ENCODE measurements at regions not wholly inside any gene's neighbourhood (a gene's known extent, or its start where the extent isn't known, plus 50 kb on each side); places are given as distances from the start of the nearest gene placed in this dataset.

DNA sequence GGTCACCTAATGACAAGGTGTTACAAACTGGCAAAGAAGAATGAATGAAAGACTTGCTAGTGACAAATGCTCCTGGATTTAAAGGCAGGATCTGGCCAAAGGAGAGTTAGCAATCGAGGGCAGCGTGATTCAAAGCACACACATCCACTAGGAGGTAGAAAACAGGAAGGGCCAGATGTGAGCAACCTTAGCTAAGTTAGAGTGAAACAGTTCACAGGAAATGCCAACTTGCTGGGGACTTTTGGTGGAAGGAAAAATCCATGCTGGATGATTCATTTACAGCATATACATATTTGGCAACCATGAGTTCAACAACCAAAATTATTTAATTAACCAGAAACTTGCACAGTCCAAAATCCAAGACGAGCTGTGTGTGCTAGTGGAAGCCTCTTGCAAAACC is 276.9 kb downstream of the PTTG2 start:
- no peak for TF ChIP-seq POLR2A (IDR thresholded peaks at IDR 0.05)
- TF ChIP-seq, protein P1, sequence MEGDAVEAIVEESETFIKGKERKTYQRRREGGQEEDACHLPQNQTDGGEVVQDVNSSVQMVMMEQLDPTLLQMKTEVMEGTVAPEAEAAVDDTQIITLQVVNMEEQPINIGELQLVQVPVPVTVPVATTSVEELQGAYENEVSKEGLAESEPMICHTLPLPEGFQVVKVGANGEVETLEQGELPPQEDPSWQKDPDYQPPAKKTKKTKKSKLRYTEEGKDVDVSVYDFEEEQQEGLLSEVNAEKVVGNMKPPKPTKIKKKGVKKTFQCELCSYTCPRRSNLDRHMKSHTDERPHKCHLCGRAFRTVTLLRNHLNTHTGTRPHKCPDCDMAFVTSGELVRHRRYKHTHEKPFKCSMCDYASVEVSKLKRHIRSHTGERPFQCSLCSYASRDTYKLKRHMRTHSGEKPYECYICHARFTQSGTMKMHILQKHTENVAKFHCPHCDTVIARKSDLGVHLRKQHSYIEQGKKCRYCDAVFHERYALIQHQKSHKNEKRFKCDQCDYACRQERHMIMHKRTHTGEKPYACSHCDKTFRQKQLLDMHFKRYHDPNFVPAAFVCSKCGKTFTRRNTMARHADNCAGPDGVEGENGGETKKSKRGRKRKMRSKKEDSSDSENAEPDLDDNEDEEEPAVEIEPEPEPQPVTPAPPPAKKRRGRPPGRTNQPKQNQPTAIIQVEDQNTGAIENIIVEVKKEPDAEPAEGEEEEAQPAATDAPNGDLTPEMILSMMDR (IDR thresholded peaks at IDR 0.05), result no peak

Data from gastroesophageal sphincter (tissue), 3 donors.